Peyer's patch (tissue), 4 donors: ENCODE measurements at regions not wholly inside any gene's neighbourhood (a gene's known extent, or its start where the extent isn't known, plus 50 kb on each side); places are given as distances from the start of the nearest gene placed in this dataset.
"Not testable (repeated sequence)": the region's sequence is repeated elsewhere in the genome, so short reads cannot be mapped to it uniquely, and the experiment has no call there.

Experiments used
- POLR2A ChIP-seq, 2 donors: fragments of 450-650 bp; IDR thresholded peaks; one replicate each; pipeline ENCODE4 v1.5.1; 2017; ENCODE audit warnings: antibody characterized with exemption in 2 of 2, mild to moderate bottlenecking in 2 of 2, moderate library complexity in 2 of 2
- TF ChIP-seq, protein P1 (sequence below), 6 experiments: fragments of 450-650 bp in 4 of 6; fragments of 200-600 bp in 2 of 6; sonication (generic) in 1 of 6; IDR thresholded peaks; one replicate each; pipeline ENCODE4 v1.5.1; 2017 to 2019; ENCODE audit warnings: antibody characterized with exemption in 6 of 6, mild to moderate bottlenecking in 3 of 6, moderate library complexity in 1 of 6

DNA sequence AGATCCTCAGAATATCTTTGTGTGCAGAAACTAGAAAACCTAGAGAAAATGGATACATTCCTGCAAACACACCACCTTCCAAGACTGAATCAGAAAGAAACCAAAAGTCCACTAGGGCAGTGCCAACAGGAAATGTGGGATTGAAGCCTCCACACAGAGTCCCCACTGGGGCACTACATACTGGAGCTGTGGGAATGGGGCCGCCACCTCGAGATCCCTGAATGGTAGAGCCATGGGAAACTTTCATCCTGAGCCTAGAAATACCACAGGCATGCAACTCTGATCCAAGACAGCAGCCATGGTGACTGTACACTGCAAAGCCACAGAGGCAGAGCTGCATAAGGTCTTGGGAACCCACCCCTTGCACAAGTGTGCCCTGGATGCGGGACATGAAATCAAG, 4465.5 kb upstream of the OR11H1 start:
- TF ChIP-seq, protein P1, sequence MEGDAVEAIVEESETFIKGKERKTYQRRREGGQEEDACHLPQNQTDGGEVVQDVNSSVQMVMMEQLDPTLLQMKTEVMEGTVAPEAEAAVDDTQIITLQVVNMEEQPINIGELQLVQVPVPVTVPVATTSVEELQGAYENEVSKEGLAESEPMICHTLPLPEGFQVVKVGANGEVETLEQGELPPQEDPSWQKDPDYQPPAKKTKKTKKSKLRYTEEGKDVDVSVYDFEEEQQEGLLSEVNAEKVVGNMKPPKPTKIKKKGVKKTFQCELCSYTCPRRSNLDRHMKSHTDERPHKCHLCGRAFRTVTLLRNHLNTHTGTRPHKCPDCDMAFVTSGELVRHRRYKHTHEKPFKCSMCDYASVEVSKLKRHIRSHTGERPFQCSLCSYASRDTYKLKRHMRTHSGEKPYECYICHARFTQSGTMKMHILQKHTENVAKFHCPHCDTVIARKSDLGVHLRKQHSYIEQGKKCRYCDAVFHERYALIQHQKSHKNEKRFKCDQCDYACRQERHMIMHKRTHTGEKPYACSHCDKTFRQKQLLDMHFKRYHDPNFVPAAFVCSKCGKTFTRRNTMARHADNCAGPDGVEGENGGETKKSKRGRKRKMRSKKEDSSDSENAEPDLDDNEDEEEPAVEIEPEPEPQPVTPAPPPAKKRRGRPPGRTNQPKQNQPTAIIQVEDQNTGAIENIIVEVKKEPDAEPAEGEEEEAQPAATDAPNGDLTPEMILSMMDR (IDR thresholded peaks at IDR 0.05), result not testable (repeated sequence)
- TF ChIP-seq POLR2A (IDR thresholded peaks at IDR 0.05), result not testable (repeated sequence)
